GM18867 (cell line): ENCODE measurements at regions not wholly inside any gene's neighbourhood (a gene's known extent, or its start where the extent isn't known, plus 50 kb on each side); places are given as distances from the start of the nearest gene placed in this dataset.

Experiments
- ATAC-seq: cut with Tn5 transposase; IDR thresholded peaks from one replicate; pipeline ENCODE4 v1.9.1; 2021; ENCODE audit warnings: mild to moderate bottlenecking, moderate library complexity; ENCODE audit not compliant: unreplicated experiment

DNA sequence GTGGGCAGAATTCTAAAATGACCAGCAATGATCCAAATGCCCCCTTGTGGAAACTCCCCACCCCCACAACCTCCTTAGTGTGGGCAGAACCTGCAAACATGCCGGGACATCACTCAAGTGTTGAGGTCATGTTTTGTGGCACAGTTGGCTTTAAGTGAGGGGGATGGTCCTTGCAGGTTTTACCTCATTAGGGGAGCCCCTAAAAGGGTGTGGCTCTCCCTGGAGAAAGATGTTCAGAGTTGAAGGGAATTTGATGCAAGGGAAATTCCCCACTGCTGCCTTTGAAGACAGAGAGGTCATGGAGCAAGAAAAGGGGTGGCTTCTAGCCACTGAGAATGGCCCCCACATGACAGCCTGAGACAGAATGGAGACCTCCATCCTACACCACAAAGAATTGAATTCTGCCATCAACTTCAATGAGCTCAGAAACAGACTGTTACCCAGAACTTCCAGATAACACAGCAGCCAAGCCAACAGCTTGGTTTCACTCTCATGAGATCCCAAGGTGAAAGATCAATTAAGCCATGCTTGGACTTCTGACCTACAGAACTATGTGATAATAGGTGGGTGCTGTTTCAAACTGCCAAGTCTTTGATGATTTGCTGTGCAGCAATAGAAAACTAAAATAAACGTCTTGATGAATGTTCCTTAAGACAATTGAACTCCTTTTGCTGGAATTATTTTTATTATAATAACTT lies 103.4 kb downstream of the MED10 start:
- no peak for ATAC-seq

GRCh38 chr5:6273749-6274148 lies 104.6 kb downstream of the MED10 start:
- no peak for ATAC-seq

- ATAC-seq, result peak; percentile 75
Observed at GRCh38 chr5:6273090-6273735, 105.1 kb downstream of the MED10 start.

DNA sequence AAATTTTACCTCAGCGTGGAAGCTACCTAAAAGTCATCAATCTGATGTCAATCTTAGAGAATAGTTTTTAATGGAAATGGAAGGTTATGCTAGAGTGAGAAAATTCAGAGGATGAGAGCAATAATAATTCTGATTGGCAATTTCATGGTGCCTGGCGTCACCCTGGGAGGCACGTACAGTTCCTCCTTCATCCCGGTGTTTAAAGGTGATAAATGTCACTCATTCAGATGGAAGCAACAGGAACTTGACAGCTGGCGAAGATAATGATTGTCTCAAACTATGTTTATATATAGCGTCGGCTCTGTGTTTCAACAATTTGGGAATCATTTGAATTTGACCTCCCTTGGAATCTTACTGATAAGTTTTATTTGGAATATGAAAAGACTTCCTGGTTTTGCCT lies 108.4 kb downstream of the MED10 start:
- ATAC-seq, result no peak

DNA sequence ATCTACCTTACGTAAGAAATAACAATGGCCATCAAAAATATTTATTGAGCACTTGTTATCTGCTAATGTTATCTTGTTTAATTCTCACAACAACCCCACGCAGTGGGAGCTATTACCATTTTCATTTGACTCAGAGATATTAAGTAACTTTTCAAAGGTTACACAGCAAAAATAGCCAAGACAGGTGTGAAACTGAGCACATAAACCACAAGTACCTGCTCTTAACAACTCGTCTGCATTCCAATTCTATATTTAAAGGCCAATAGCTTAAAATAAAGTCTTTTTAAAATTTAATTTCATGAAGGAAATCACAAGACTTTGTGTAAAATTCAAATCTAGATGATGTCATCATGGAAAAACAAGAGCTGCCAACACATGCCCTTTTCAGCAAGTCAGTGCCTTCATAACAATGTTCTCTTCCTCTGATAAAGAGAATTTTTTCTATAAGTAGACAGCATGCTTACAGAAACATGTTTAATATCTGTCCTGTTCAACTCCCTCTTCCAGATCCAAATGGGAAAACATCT lies 111.6 kb downstream of the MED10 start:
- ATAC-seq, result peak; percentile 52

GRCh38 chr5:6264394-6264793 lies 114.0 kb downstream of the MED10 start:
- no peak for ATAC-seq

DNA sequence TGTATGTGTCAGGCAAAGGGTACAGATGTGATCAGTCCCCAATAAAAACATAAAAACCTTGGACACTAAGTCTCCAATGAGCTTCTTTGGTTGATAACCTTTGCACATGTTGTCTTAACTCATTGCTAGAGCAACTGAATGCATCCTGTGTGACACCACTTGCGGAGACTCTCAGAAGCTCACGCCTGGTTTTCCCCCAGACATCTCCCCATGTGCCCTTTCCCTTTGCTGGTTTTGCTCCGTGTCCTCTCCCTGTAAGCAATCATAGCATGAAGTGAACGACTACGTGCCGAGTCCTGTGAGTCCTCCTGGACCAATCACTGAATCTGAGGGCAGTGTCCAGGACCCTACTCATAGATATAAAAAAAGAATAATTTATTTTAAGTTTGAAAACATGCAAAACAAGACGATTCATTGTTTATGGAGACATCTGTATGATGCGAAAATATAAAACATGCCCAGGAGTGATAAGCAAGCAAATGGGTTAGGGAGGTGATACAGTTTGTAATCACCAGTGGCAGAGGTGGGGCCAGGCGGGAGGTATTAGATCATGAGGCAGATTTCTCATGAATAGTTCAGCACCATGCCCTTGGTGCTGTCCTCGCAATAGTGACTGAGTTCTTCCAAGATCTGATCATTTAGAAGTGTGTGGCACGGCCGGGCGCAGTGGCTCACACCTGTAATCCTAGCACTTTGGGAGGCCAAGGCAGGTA lies 115.5 kb downstream of the MED10 start:
- no peak for ATAC-seq

GRCh38 chr5:6261668-6262067 lies 116.7 kb downstream of the MED10 start:
- no peak for ATAC-seq

DNA sequence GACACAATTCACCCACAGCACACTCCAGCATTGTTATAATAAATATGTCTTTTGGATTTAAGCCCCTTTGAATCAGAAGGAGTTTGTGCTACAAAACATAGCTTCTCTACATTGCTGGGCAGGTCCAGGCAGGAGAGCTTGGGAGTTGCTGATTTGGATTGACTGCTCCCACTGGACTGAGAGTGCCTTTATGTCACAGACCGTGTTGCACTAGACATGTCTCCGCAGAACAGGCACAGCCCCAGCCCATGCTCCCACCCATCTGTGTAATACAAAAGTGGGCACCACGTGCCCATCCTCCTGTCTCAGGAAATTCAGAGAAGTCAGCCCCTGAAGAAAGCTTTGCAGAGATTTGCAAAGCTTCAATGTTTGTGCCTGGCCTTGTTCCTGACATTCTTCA lies 117.1 kb downstream of the MED10 start:
- no peak for ATAC-seq

DNA sequence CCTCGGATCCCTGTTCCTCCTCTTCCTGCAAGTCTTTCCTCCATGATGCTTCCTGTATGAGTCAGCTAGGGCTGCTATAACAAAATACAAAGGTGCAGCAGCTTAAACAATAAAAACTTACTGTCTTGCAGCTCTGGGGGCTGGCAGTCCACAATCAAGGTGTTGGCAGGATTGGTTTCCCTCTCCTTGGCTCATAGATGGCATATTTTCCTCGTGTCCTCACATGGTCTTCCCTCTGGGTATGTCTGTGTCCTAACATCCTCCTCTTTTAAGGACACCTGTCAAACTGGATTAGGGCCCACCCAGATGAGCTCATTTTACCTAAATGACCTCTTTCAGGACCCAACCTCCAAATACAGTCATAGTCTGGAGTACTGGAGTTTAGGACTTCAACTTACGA lies 117.5 kb downstream of the MED10 start:
- ATAC-seq, result no peak

DNA sequence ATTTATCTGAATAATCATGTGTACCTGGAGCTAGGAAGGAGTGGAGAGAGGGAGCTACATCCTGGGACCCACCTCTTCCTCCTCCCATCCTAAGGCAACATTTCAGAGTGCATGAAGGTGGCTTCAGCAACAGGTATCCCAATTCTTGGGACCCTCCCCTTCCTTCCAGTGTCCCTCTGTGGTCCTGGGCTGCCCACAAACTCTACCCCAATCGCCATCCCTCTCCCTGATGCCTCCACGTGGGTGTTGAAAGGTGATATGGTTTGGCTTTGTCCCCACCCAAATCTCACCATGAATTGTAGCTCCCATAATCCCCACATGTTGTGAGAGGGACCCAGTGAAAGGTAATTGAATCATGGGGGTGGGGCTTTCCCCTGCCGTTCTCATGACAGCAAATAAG lies 121.4 kb downstream of the MED10 start:
- ATAC-seq, result no peak

- no peak for ATAC-seq
Observed at GRCh38 chr5:6255956-6256355, 122.4 kb downstream of the MED10 start.

DNA sequence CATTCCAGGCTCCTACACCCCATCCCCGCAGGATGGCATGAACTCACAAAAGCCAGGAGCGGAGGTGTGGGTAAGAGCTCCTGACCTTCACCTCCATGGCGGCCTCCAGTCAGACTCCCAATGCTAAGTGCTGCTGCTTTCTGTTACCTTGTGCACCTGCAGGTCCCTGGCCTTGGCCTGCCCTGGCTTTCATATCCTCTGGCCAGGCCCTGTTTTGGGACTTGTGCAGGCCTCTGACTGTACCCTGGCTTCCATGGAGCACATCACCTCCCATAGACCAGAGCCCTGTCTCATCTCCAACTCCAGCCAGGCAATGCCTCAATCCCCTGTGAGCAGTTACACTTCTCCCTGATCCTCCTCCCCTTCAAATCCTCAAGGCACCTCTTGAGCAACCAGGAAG lies 124.5 kb downstream of the MED10 start:
- no peak for ATAC-seq

DNA sequence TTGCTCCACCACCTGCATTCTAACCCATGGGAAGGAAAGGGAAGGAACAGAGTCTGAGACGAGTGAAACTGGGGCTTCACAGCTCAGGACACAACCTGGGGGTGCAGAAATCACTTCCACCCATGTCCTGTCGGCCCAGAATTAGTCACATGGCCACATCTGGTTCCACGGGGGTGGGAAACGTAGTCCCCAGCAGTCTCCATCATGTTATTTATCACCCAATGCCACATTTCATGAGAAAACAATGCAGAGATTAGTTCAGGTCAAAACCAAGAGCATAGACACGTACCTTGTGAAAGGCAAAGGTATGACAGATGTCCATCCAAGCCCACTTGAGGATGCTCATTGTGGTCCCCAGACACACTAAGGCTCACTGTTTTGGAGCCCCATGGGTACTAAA lies 125.1 kb downstream of the MED10 start:
- ATAC-seq, result no peak

DNA sequence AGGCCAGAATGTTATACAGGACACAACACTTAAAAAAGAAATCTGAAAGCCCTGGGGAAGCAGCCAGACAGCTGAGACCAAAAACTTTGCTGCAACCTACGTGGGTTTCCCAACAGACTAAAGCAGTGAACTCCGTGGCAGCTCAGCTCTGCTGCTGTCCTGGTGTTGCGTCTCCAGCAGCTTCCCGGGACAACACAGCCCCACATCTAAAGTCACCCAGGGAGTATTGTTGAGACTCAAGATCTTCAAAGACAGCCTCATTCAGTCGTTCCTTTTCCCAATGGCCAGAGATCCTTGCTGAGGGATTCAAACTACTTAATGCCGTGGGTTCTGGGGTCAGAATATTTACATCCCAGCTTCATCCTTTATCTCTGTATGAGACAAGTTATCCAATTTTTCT lies 125.8 kb downstream of the MED10 start:
- ATAC-seq, result no peak

- no peak for ATAC-seq
Observed at GRCh38 chr5:6251565-6252102, 126.7 kb downstream of the MED10 start.

- ATAC-seq, result no peak
Observed at GRCh38 chr5:6250121-6250520, 128.2 kb downstream of the MED10 start.

DNA sequence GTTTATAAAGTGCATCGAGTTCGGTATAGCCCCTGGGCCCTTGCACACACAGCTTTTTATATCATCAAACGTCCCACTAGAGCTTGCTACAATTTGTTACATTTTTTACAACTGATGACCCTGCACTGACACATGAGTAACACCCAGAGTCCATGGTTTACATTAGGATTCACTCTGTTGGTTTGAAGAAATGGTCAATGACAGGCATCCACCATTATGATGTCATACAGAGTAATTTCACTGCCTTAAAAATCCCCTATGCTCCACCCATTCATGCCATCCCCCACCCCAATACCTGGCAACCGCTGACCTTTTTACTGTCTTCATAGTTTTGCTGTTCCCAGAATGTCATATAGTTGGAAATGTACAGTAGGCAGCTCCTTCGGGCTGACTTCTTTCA lies 130.2 kb downstream of the MED10 start:
- ATAC-seq, result no peak

DNA sequence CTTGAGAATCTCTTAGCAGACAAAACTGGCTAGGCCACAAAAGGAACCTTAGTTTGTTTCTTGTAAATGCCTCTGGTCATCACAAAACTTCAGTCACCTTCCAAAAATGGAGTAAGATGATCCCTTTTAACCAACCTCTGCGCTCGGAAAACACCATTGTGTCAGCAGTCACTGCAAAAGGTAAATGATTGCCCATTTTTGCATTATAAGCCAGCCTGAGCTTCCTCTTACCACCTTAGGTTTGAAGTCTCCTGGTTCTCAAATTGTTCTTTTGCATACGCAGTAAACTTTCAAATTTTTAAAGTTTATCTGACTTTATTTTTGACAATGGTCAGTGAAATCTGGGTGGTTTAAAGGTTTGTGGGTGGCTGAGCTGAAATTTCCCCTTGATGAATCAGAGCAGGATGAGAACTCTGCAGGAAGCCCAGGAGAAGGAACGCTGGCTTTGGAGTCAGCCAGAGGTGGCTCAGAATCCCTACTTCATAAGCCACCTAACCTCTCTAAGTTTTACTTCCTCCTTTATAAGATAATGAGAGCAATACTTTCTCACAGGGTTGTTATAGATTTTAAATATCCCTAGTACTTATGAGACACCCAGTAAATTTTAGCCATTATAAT lies 131.4 kb downstream of the MED10 start:
- peak; percentile 55 for ATAC-seq

DNA sequence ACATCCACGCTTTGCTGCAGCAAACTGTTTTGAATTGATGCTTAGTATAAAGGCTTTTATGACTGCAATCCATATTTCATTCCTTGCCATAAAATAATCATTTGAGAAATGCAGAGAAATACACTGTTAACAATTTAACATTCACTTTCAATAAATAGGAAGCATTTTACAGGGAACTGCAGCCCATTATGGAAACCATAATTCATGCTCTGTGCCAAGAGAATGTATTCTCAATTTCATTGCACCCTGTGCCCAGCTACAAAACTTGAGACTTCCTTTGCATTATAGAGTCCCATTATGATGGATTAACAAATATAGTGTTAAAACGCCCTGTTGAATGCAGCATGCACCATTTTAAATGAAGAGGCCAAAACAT lies 134.0 kb downstream of the MED10 start:
- ATAC-seq, result no peak

GRCh38 chr5:6243706-6244338 lies 134.5 kb downstream of the MED10 start:
- no peak for ATAC-seq
